A204.1 (cell line): ENCODE measurements at regions not wholly inside any gene's neighbourhood (a gene's known extent, or its start where the extent isn't known, plus 50 kb on each side); places are given as distances from the start of the nearest gene placed in this dataset.
"Not testable (repeated sequence)": the region's sequence is repeated elsewhere in the genome, so short reads cannot be mapped to it uniquely, and the experiment has no call there.

Experiments used
- FAIRE-seq: peaks from 2 replicates; lab custom pipeline; 2012; peaks lifted over from hg19 to GRCh38; lab: Jason Lieb, UNC

DNA sequence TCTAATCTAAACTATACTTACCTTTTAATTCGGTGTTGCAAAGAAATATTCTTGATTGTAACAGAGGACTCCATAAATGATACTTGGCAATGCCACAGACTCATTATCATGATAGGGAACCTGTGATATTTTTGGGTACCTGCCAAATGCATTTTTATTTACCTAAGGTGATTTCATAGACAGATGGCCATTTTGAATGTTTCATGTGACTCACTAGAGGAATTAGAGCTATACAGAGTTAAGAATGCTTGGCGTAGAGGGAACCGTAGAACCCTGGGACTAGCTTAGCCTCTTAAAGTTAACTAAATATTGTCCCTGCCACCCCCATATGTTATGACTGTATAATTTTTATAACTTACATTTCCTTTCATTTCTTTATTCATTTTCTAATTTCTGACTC is 136.1 kb downstream of the DISP1 start:
- no peak for FAIRE-seq

- no peak for FAIRE-seq
Measured at GRCh38 chr1:222953585-222953984, 138.7 kb downstream of the DISP1 start.

GRCh38 chr1:222955964-222956363 is 141.1 kb downstream of the DISP1 start:
- no peak for FAIRE-seq

- FAIRE-seq, result no peak
Measured at GRCh38 chr1:222956601-222957000, 141.8 kb downstream of the DISP1 start.

DNA sequence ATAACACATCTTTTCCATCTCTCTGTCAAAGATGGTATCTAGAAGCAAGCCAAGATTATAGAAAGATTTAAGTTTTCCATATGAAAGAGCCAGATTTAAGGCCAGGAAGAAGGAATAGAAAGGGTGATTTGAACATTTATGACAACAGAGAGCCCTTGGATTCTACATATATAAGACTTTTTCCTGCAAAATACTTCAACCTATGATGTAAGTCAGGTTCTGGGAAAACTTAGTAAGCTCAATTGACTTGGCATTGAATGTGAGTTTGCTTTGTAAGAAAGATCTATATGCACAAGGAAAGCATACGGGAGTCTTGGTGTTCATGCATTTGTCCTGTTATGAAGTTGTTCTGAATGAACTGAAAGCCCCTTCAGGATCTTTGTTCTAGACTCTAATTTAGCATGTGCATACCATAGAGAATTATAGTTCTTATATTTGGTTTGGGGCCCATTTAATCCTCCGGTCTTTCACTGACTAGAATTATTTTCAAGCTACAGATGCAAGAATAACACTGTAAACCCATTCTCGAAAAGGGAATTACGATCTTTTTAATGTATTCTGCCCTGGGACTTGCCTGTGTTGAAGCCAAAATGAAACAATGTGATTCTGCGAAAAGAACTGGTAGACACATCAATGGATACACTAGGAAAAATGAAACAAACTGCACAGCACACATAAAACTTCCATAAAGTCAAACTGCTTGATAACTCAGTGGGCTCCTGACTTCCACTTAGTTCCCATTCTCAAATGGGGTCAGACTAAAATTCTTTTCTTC is 152.8 kb downstream of the DISP1 start:
- FAIRE-seq, result no peak

GRCh38 chr1:222970040-222970439 is 155.2 kb downstream of the DISP1 start:
- FAIRE-seq, result no peak

GRCh38 chr1:222970711-222971110 is 155.9 kb downstream of the DISP1 start:
- peak; percentile 9 for FAIRE-seq

DNA sequence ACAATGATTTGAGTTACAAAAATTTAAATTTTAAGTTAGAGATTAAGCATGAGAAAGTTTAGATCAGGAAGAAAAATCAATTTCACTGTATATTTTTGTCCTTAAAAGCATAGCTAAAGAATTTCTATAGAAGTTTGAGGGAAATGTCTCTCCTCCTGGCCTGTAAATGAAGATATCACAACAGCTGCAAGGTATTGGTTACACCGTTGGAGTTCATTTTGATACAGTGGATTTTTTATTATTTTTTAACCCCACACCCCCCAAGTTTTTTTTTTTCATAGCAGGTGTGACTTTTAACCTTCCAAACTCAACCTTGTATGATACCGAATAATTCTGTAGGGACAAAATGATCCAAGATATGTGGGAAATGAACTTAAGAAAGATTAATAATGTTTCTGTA is 156.3 kb downstream of the DISP1 start:
- no peak for FAIRE-seq

DNA sequence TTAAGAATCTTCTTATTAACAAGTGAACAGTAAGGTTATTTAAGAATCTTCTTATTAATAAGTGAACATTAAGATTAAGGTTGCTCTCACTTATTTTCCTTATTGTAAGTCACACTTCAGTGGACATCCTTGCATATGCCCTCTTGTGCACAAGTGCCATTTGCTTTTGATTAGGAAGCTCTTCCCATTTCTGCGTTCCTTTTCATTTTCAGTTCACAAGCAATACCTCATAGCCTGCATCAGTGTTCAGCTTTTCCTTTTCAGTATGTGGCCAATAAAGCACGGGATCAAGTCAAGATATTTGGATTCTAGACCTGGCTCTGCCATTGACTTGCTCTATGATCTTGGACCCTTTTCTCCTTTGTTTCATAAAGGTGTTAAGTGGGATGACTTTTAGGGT is 158.7 kb downstream of the DISP1 start:
- FAIRE-seq, result no peak

DNA sequence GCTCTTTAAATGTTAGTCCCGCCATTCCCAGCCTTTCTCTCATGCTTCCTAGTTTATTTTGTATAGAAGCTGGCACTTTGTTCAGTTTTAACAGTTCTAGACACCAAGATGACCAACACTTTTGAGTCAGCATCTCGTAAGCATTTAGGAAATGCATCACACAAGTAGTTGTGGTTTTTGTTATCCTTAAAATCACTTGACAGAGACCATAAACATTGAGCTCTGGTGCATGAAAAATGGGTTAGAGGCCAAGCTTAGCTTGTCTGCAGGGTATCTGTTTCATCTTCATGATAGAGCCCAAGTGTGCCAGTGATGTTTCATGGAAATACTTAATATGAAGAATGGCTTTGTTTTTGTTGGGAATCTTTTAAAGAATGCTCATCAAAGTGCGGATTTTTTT is 159.7 kb downstream of the DISP1 start:
- no peak for FAIRE-seq

- no peak for FAIRE-seq
Measured at GRCh38 chr1:222975472-222976122, 160.8 kb downstream of the DISP1 start.

- no peak for FAIRE-seq
Measured at GRCh38 chr1:222976453-222976852, 161.6 kb downstream of the DISP1 start.

GRCh38 chr1:222977294-222977693 is 162.5 kb downstream of the DISP1 start:
- FAIRE-seq, result not testable (repeated sequence)

- FAIRE-seq, result no peak
Measured at GRCh38 chr1:222979561-222979960, 163.5 kb downstream of the TLR5 start.

DNA sequence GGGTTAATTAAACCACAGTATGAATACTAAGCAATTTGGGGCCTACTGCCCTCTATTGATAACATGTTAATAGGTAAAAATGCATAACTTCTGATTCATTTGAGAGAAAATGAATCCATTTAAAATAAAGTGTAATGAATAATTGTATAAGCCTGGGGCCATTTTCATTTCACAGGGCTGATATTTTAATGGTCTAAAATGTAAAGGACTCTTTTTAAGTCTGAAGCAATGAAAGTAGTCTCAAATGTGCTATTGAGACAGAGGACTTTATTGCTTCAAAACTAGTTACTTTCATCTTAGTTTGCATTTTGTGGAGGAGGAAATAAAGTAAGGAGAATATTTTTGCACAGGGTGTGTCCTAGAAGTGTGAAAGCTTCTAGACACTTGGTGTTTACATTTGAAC is 155.4 kb downstream of the TLR5 start:
- FAIRE-seq, result no peak

GRCh38 chr1:222989443-222989842 is 153.6 kb downstream of the TLR5 start:
- FAIRE-seq, result no peak

DNA sequence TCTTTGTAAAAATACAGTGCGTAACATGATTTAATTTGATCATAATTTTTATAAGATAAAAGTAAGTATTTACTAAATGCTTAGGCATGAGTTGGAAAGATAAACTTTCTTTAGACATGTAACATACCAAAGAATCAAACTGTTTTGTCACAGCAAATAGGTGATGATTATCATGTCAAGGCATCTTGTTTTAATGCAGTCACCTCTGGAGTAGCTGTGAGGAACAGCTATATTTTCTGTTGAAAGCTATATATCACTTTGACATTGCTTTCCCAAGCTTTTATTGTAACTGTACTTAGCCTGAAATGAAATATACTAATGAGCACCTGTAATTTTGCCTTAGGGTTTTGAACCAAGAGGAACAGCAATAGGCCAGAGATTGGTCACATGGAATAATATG is 151.9 kb downstream of the TLR5 start:
- no peak for FAIRE-seq

GRCh38 chr1:222991908-222992307 is 151.1 kb downstream of the TLR5 start:
- FAIRE-seq, result no peak

DNA sequence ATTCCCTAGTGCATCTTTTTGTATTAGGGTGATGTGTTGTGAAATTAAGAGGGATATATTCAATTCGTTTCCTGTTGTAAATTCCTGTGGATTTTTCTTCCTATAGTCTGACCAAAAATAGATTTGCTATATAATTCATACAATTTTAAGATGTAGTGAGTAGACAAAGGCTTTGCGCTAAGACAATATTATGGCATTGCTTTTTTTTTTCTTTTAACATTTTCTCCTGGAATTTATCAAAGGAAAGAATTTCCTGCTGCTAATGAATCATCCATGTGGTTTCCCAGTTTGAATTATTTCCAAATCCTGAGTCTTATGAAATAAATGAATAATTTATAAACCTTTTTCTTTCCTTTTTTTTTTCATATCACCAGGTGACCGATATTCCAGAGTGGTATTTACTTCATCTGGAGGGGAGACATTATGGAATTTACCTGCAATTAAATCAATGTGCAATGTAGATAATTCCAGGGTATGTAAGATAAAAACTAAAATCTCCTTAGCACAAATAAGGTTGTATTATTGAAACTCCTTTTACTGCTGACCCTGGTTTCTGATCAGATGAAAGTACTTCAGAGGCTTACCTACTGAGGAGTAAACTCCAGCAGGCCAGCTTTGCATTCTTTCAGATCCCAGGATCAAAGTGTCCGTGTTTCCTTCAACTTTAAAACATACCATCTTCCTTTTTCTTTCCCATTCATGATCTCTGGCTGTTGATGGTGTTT is 148.4 kb downstream of the TLR5 start:
- no peak for FAIRE-seq

DNA sequence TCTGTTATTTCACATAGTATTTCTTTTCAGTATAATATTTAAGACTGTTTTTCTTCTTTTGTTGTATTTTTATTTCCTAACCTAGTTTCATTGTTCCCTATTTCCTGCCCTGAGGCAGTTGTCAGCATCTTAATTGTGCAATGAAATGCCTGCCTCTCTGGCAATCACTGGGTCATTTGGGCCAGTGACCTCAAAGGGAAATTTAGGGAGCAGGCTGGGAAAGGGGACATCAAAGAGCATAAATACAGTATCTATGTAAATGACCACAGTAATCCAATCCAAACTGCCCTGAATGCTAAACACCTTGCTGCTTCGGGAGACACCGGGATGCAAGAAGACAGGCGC is 147.8 kb downstream of the TLR5 start:
- no peak for FAIRE-seq

GRCh38 chr1:222995620-222996309 is 147.3 kb downstream of the TLR5 start:
- FAIRE-seq, result no peak

- no peak for FAIRE-seq
Measured at GRCh38 chr1:222996310-222996975, 146.6 kb downstream of the TLR5 start.
